Large intestine (tissue), 3 donors: ENCODE measurements at regions not wholly inside any gene's neighbourhood (a gene's known extent, or its start where the extent isn't known, plus 50 kb on each side); places are given as distances from the start of the nearest gene placed in this dataset.

Experiments
- DNase-seq, 2 donors: peaks; one replicate each; pipeline versions ENCODE4 v3.0.0 to v3.0.0-alpha.2; 2013
- H3K27ac ChIP-seq: one replicate; pipeline ENCODE4 v1.5.1; 2013; ENCODE audit warnings: low read length
- H3K27me3 ChIP-seq: 2 replicates; pipeline ENCODE4 v1.6.1; 2013; ENCODE audit warnings: low read length; ENCODE audit not compliant: control insufficient read depth, insufficient read depth
- H3K36me3 ChIP-seq: 2 replicates; pipeline ENCODE4 v1.6.1; 2013; ENCODE audit warnings: low read length; ENCODE audit not compliant: control insufficient read depth, insufficient read depth
- H3K4me1 ChIP-seq: one replicate; pipeline ENCODE4 v1.6.1; 2013; ENCODE audit warnings: low read length; ENCODE audit not compliant: control insufficient read depth, insufficient read depth
- H3K4me3 ChIP-seq: one replicate; pipeline ENCODE4 v1.5.1; 2013; ENCODE audit warnings: low read length
- H3K9me3 ChIP-seq: one replicate; pipeline ENCODE4 v1.6.1; 2013; ENCODE audit warnings: mild to moderate bottlenecking, low read depth, low read length, moderate library complexity; ENCODE audit not compliant: control insufficient read depth
- WGBS: methylation state at CpG from one replicate; pipeline ENCODE4 v1.1.5; 2013; ENCODE audit warnings: low lambda C conversion rate; ENCODE audit not compliant: insufficient coverage; 5-methylcytosine and 5-hydroxymethylcytosine counted together

- Histone ChIP-seq H3K27ac (no peak overlapping the region), H3K36me3 (no peaks in the 10 kb centered on the region), H3K9me3 (no peaks in the 10 kb centered on the region), H3K4me3 (no peak overlapping the region), H3K27me3 (no peaks in the 10 kb centered on the region), H3K4me1 (peaks cover 2% of the 10 kb centered on the region)
- DNase-seq = no peak
- WGBS = no CpG with 5 or more reads among the region's 3 CpGs
These were observed 142.2 kb upstream of the RANBP3L start for GRCh38 chr5:36443941-36444340.

DNA sequence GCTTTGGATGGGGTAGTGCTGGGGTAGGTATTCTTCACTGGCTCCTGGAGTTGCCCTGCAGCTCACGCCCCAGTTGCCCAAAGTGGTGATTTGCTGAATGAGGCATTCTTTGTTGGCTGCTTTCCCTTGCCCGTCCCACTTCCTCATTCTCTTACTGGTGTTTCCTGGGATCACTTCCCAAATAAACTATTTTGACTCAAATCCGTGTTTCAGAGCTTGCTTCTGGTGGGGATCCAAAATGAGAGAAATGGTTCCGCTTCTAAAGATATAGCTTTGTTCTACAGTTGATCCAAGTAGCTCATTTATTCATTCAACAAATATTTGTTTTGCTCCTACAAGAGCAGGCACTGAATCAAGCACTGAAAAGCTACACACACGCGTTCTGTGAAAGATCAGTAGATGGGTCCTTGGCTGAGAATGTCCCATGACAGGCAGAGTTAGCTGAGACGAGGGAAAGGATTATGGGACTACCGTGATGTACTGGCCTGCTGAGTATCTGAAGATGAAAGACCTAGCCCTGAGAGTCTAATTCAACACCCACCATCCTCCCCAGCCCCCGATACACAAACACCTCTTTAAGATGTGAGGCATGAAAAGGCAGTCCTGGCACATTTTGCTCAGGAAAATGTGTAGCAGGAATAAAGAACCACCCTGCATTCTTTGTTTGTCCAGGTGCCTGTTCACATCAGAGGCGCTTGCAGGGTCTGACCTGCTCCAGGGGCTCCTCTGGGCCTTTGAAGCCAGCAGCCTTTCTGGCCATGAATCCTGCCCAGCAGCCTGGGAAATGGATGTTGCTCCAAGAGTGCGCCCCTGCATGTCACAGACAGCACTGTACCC lies 143.1 kb upstream of the RANBP3L start:
- Histone ChIP-seq H3K36me3 (no peaks in the 10 kb centered on the region), H3K4me3 (no peak overlapping the region), H3K27ac (no peak overlapping the region), H3K27me3 (no peaks in the 10 kb centered on the region), H3K9me3 (no peaks in the 10 kb centered on the region), H3K4me1 (peaks cover 2% of the 10 kb centered on the region)
- no peak for DNase-seq
- WGBS = no CpG with 5 or more reads among the region's 11 CpGs

GRCh38 chr5:36447776-36448175 lies 146.1 kb upstream of the RANBP3L start:
- no peaks in the 10 kb centered on the region for H3K4me1 ChIP-seq
- WGBS = no CpG with 5 or more reads among the region's 2 CpGs
- H3K9me3 ChIP-seq = no peaks in the 10 kb centered on the region
- H3K4me3 ChIP-seq = no peak overlapping the region
- no peak overlapping the region for H3K27ac ChIP-seq
- DNase-seq = no peak
- no peaks in the 10 kb centered on the region for H3K27me3 ChIP-seq
- H3K36me3 ChIP-seq = no peaks in the 10 kb centered on the region

DNA sequence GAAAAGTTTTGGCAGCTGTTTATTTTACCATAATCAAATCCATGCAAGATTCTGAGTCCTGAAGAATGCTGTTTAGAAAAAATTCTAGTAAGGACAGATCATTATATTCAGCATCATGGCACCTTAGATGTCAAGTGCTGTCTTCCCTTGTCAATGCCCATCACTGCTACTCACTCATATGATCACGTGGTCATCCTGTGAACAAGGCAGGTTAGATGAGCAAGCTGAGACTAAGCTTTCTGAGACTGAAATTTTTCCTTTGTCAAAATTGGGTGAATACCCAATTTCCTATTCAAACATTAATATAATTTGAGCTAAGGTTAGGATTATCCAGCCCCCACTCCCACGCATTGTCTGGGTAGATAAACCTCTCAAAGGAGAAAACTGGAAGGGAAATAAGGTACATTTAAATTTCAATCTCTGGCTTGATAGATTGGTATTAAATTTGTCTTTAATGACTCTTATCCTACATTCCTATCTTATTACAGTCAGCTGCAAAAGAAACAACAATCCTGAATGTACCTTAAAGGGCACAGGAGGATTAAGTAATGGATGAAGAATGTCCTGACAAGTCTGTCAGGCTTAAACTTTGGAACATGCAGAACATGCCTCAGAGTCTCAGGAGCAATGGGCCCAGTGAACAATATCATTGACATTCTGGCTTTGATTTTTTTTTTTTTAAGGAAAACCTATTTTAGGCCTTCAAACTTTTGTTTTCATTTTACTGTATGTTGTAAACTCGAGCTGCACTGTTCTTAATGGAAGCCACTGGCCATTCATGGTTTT lies 148.7 kb upstream of the RANBP3L start:
- Histone ChIP-seq H3K27ac (no peak overlapping the region), H3K9me3 (no peaks in the 10 kb centered on the region), H3K36me3 (no peaks in the 10 kb centered on the region), H3K4me1 (no peaks in the 10 kb centered on the region), H3K27me3 (no peaks in the 10 kb centered on the region), H3K4me3 (no peak overlapping the region)
- 82% methylated on average over 2 of the region's 3 CpGs for WGBS
- no peak for DNase-seq

- no peak overlapping the region for H3K4me3 ChIP-seq
- no peaks in the 10 kb centered on the region for H3K4me1 ChIP-seq
- no peaks in the 10 kb centered on the region for H3K36me3 ChIP-seq
- H3K27ac ChIP-seq = no peak overlapping the region
- no peaks in the 10 kb centered on the region for H3K9me3 ChIP-seq
- WGBS = 100% methylated on average over 1 of the region's 4 CpGs
- H3K27me3 ChIP-seq = no peaks in the 10 kb centered on the region
- DNase-seq = no peak
These were observed 150.8 kb upstream of the RANBP3L start for GRCh38 chr5:36452424-36453006.

DNA sequence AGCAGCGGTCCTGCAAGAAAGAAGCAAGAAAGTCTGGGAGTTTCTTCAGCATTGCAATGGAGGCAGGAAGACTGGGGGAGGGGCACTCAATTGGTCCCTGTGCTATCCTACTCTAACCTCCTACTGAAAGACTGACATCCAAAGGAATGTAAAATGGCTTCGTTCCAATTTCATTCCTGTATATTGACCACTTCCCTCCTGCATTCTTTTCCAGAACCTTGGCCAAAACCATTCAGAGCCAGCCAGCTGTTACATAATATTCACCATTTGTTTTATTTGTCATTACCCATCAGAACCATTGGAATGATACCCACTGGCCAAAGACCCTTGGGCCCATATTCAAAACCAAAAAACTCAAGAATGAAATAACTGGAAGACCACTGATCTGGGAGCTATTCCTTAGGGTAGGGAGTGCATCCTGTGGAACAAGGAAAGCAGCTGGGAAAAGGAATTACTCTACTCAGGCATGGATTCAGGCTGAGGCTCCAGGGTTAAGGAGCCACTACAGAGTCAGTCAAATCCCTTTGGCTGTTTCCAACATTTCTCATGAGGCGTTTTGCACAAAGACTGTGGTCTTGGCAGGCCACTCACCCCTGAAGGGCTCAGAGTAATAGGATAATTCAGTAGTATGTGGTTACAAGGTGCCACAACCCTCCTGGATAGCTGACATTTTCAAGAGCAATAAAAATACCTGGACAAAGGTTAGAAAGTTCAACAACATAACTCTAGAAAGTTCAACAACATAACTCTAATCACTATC lies 148.7 kb upstream of the SLC1A3 start:
- no peaks in the 10 kb centered on the region for H3K4me1 ChIP-seq
- no peaks in the 10 kb centered on the region for H3K9me3 ChIP-seq
- peak overlapping the region; percentile 37 for H3K27ac ChIP-seq
- WGBS = 100% methylated on average over 1 of the region's 3 CpGs
- H3K4me3 ChIP-seq = no peak overlapping the region
- no peaks in the 10 kb centered on the region for H3K36me3 ChIP-seq
- peaks cover 3% of the 10 kb centered on the region for H3K27me3 ChIP-seq
- DNase-seq = peak; percentile 20 to 55

- Histone ChIP-seq H3K27me3 (peaks cover 5% of the 10 kb centered on the region), H3K9me3 (no peaks in the 10 kb centered on the region), H3K4me3 (no peak overlapping the region), H3K27ac (no peak overlapping the region), H3K4me1 (no peaks in the 10 kb centered on the region), H3K36me3 (no peaks in the 10 kb centered on the region)
- WGBS = no CpG with 5 or more reads among the region's 3 CpGs
- DNase-seq = no peak
These were observed 147.7 kb upstream of the SLC1A3 start for GRCh38 chr5:36458746-36459145.

- DNase-seq = no peak
- 65% methylated on average over 2 of the region's 5 CpGs for WGBS
- Histone ChIP-seq H3K4me1 (no peaks in the 10 kb centered on the region), H3K36me3 (no peaks in the 10 kb centered on the region), H3K27me3 (peaks cover 5% of the 10 kb centered on the region), H3K4me3 (no peak overlapping the region), H3K27ac (no peak overlapping the region), H3K9me3 (no peaks in the 10 kb centered on the region)
These were observed 146.9 kb upstream of the SLC1A3 start for GRCh38 chr5:36459176-36460135.

DNA sequence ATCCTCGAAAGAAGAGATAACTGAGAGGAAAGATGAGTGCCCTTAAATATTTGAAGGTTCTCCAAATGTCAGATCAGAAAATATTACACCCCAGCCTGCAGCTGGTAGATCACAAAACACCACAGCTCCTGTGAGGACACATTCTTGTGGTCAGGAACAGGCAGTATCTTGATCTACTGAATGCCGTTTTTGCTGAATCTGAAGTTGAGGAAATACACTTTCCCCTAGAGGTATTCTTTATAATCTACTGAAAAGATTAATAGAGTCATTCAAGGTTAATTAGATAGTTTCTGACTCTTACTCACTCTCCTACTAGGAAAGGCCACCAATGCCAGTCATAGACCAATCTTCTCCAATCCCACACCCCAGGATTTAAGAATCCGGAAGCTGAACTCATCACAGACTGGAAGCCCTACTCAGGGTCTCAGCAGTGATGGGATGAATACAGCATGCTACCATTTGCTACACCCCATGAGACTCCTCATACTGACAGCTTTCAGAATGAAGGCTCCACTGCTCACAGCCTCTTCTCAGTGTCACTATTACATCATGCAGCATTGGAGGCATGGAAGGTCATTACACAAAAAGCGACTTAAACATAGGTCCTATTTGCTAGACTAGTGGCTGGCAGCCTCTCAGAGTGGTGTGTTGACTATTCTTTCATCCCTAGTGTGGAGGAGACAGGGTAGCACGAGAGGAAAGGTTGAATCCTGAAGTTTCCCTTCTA lies 143.9 kb upstream of the SLC1A3 start:
- no peak for DNase-seq
- no peak overlapping the region for H3K27ac ChIP-seq
- no peaks in the 10 kb centered on the region for H3K9me3 ChIP-seq
- no peak overlapping the region for H3K4me3 ChIP-seq
- H3K4me1 ChIP-seq = no peaks in the 10 kb centered on the region
- WGBS = no CpG with 5 or more reads among the region's 5 CpGs
- no peaks in the 10 kb centered on the region for H3K36me3 ChIP-seq
- H3K27me3 ChIP-seq = peaks cover 5% of the 10 kb centered on the region
